GM18868 (cell line): ENCODE measurements at regions not wholly inside any gene's neighbourhood (a gene's known extent, or its start where the extent isn't known, plus 50 kb on each side); places are given as distances from the start of the nearest gene placed in this dataset.

Source experiments
- ATAC-seq: cut with Tn5 transposase; IDR thresholded peaks from one replicate; pipeline ENCODE4 v1.9.1; 2021; ENCODE audit warnings: mild to moderate bottlenecking, moderate library complexity; ENCODE audit not compliant: unreplicated experiment

GRCh38 chr10:28810057-28810870, 132.9 kb downstream of the BAMBI start:
- no peak for ATAC-seq

GRCh38 chr10:28811639-28812349, 134.5 kb downstream of the BAMBI start:
- ATAC-seq: no peak

GRCh38 chr10:28812384-28813372, 135.4 kb downstream of the BAMBI start:
- no peak for ATAC-seq

GRCh38 chr10:28815681-28816080, 138.4 kb downstream of the BAMBI start:
- no peak for ATAC-seq

DNA sequence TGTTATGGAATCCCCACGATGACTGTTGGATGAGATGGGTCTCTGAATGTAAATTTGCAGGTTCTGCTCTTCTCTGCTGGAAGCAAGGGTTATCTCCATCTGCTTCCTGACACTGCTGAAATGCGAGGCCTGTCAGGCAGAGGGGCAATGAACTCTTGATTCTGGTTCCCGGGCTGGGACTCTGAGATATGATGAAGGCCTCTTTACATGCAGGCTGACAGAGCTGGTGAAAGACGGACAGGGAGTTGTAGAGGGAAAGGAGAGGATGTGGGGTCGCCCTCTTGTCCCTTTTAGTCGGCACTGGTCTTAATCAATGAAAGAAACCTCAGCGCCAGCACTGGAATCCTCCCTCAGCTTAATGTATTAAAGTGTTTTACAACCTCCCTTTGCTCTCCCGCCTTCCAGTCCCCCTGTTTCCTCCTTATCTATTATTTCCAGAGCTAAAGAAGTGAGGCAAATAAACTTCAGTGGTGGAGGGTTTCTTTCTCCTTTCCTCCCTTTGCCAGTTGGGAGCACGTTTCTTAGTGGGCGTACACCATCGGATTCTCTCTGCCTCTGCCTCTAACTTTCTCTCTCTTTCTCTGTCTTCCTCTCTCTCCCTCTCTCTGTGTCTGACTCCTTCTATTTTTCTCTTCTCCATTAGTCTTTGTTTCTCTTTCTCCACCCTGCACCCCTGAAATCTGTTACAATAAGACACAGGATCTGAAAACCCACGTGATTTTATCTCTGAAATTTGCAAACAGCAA, 145.6 kb downstream of the BAMBI start:
- no peak for ATAC-seq

DNA sequence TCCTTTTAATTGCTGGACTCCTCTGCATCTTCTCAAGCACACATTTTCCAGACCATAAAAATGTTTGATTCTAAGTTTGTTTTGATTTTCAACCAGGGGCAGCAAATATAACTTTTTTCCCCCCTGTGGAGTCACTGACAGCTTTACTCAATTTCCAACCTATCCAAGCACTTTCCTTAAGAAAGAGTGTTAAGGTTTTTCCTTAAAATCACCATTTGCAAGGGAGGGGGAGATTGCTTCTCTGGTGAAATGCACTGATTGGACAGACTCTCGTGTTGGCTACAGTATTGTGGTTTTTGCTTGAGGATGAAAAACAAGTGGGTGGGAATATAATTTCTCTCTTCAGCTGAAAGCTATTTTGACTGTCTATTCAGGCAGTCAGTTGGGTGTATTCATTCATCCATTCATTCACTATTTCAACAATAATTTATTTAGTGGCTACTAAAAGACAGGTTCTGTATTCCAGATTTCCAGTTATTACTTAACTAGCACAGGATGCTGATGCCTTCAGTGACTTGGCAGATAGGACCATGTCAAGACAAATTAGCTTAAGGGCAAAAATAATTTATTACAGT, 146.3 kb downstream of the BAMBI start:
- no peak for ATAC-seq

- no peak for ATAC-seq
These were observed 156.0 kb downstream of the BAMBI start for GRCh38 chr10:28833313-28833712.

GRCh38 chr10:28836435-28836743, 159.1 kb downstream of the BAMBI start:
- ATAC-seq: no peak

GRCh38 chr10:28837613-28838390, 160.5 kb downstream of the BAMBI start:
- ATAC-seq: no peak

GRCh38 chr10:28838908-28839307, 161.6 kb downstream of the BAMBI start:
- ATAC-seq: no peak

GRCh38 chr10:28839600-28840007, 162.3 kb downstream of the BAMBI start:
- no peak for ATAC-seq

DNA sequence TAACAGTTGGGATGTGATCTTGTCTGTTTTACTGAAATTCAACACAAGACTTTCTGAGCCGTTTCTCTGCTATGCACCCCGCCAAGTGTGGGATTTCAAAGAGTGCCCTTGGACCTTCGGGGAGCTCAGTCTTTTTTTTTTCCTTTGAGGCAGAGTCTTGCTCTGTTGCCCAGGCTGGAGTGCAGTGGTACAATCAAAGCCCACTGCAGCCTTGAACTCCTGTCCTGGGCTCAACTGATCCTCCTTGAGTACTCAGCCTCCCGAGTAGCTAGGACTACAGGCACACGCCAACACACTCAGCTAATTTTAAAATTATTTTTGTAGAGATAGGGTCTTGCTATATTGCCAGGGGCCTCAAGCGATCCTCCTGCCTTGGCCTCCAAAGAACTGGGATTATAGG, 162.9 kb downstream of the BAMBI start:
- ATAC-seq: no peak

- ATAC-seq: no peak
These were observed 163.7 kb downstream of the BAMBI start for GRCh38 chr10:28840971-28841370.

GRCh38 chr10:28841625-28842024, 164.3 kb downstream of the BAMBI start:
- ATAC-seq: no peak

DNA sequence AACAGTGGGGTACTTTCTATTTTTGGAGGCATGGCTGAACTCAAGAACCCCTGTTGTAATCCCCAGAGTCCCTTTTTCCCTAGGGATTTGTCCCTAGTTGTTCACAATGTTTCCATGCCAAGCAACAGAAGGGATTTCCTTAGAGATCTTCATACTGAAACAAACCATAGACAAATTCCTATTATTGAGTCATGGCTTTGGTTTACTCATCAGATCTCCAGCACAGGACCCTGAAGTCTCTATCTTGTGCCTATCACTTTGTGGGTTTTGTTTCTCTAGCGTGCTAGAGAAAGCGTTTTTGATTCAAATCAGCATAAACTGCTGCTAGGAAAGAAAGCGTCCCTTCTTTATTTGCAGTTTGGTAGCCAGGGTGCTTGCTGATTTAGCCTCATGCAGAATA, 165.0 kb downstream of the BAMBI start:
- no peak for ATAC-seq

DNA sequence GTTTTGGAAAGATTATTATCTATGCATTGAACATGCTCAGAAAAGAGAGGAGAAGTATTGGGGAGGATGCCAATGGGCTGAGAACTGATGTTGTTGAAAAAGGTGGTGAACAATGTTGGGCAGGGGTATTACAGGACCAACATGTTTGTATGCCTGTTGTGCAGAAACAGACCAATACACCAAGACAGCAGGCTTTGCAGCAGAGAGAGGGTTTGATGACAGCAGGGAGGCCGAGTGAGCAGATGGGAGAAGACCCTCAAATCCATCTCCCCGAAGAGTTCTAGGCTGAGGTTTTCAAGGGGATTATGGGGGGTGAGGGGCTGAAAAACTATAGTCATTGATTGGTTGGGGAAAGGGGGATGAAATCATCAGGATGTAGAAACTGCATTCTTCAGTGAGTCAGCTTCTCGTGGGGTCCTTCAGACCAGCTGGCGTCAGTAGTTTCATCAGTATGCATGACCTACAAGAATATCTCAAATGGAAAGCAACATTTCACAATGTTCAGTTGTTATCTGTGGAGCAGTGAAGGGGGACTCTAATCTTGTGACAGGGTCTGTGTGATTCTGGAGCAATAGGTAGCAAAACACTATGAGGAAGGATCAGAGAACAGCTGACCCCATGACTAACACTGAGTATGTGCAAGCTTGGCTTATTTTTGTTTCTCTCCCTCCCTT, 167.8 kb downstream of the BAMBI start:
- no peak for ATAC-seq

DNA sequence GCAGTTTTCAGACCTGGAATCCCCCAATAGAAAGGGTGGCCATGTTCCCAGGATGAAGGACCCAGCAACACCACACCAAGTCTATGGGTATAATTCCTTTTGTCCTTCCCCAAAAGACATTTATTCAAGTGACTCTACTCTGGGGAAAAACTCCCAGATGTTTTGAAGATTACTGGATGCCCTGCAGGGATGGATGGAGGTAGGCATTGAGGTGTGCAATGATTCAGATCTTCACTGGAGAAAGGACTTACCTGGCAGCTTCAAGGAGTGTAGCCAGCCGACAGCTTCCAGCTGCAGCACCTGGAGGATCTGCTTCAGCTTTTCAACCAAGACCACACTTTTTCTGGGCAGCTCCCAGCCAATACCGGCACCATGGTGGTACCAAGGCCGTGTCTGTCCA, 172.0 kb downstream of the BAMBI start:
- no peak for ATAC-seq

- ATAC-seq: no peak
These were observed 172.5 kb downstream of the BAMBI start for GRCh38 chr10:28849821-28850220.

- ATAC-seq: no peak
These were observed 173.5 kb downstream of the BAMBI start for GRCh38 chr10:28850784-28851183.
